Ecto neural progenitor cell (in vitro differentiated cells): ENCODE measurements at regions not wholly inside any gene's neighbourhood (a gene's known extent, or its start where the extent isn't known, plus 50 kb on each side); places are given as distances from the start of the nearest gene placed in this dataset.
"Not testable (repeated sequence)": the region's sequence is repeated elsewhere in the genome, so short reads cannot be mapped to it uniquely, and the experiment has no call there.

Experiments
- DNase-seq: peaks from one replicate; pipeline ENCODE4 v3.0.0-alpha.2; 2018; ENCODE audit warnings: low spot score

GRCh38 chr1:101483982-101484688 lies 247.3 kb downstream of the S1PR1 start:
- no peak for DNase-seq

DNA sequence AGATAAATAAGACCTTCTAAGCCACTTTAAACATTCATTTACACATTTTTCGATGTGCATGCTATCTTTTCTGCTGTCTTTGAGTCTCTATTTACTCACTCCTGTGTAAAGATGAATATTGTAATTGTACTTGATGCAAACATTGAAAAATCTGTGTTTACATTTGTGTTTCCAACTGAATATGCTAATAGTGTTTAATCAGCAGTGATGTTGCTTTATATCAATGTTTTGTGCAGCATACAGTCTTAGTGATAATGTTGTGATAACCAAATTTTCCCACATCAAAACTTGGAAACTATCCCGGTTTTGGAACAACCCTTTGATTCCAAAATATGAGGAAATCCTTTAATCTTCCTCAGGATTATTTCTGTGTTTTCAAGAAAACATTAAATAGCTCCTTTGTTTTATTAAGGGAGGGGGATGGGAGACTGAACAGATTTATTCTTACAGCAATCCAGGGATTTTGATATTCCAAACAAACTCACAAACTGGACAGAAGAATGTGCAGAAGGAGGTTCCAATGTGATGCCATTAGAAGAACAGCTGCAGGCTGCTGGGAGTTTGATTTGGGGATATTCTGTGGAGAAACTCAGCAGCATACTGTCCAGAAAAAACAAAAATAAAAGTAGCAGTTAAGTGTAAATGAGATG lies 248.0 kb downstream of the S1PR1 start:
- DNase-seq = no peak

DNA sequence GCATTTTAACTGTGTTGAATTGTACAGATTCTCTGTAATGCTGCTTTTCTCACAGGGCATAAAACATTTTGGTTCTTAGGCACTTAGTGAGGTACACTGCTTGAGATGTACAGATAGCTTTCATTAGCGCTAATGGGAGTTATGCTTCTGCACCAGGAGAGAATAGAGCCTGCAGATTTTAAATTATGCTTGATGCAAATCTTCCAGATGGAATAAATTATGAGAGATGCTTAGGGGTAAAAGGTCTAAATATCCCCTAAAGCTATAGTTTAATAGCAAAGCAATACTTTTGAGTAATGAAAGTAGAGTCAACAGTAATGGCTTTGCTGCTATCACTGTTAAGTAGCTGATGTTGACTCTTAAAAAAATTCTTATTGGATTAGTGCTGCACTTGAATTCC lies 248.9 kb downstream of the S1PR1 start:
- DNase-seq = no peak

DNA sequence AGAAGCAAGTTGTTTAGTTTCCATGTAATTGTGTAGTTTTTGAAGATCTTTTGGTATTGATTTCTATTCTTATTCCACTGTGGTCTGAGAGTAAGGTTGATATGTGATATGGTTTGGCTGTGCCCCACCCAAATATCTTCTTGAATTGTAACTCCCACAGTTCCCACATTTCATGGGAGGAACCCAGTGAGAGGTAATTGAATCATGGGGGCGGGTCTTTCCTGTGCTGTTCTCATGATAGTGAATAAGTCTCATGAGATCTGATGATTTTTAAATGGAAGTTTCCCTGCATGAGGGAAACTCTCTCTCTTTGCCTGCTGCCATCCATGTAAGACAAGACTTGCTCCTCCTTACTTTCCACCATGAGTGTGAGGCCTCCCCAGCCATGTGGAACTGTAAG lies 255.3 kb downstream of the S1PR1 start:
- not testable (repeated sequence) for DNase-seq

- not testable (repeated sequence) for DNase-seq
Observed at GRCh38 chr1:101493920-101494319, 257.1 kb downstream of the S1PR1 start.

GRCh38 chr1:101496109-101496508 lies 259.3 kb downstream of the S1PR1 start:
- DNase-seq = no peak

DNA sequence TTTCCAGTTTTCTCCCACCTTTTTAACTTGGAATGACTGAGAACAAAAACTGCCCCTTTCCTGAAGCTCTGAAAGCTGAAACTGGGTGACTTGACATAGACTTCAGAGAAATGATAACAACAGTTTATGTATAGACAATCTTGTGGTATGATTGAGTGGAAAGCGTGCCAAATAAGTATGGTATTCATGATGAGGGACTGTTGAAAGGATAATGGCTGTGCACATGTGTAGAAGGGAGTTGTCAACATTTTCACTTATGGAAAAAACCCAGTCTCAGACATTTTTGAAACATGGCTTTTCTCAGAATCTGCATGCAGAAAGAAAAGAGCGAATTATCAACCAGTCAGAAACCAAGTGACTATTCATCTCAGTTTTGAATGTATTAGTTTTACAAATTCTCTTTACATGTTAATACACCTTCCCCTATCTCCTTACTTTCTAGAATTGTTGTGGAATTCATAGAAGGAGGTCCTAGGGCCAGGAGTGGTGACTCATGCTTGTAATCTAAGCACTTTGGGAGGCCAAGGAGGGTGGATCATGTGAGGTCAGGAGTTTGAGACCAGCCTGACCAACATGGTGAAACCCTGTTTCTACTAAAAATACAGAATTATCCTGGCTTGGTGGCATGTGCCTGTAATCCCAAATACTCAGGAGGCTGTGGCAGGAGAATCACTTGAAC lies 261.2 kb downstream of the S1PR1 start:
- DNase-seq = no peak

DNA sequence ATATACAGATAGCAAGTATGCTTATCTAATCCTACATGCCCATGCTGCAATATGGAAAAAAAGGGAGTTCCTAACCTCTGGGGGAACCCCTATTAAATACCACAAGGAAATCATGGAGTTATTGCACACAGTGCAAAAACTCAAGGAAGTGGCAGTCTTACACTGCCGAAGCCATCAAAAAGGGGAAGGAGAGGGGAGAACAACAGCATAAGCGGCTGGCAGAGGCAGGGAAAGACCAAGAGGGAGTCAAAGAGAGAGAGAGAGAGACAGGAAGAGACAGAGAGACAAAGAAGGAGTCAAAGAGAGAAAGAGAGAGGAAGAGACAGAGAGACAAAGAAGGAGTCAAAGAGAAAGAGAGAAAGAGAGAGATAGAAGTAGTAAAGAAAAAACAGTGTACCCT lies 267.3 kb downstream of the S1PR1 start:
- not testable (repeated sequence) for DNase-seq

DNA sequence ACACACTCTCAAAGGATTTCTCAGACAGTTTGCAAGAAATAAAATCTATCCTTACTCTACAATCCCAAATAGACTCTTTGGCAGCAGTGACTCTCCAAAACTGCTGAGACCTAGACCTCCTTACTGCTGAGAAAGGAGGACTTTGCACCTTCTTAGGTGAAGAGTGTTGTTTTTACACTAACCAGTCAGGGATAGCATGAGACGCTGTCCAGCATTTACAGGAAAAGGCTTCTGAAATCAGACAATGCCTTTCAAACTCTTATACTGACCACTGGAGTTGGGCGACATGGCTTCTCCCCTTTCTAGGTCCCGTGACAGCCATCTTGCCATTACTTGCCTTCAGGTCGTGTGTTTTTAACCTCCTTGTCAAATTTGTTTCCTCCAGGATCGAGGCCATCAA lies 268.4 kb downstream of the S1PR1 start:
- not testable (repeated sequence) for DNase-seq

DNA sequence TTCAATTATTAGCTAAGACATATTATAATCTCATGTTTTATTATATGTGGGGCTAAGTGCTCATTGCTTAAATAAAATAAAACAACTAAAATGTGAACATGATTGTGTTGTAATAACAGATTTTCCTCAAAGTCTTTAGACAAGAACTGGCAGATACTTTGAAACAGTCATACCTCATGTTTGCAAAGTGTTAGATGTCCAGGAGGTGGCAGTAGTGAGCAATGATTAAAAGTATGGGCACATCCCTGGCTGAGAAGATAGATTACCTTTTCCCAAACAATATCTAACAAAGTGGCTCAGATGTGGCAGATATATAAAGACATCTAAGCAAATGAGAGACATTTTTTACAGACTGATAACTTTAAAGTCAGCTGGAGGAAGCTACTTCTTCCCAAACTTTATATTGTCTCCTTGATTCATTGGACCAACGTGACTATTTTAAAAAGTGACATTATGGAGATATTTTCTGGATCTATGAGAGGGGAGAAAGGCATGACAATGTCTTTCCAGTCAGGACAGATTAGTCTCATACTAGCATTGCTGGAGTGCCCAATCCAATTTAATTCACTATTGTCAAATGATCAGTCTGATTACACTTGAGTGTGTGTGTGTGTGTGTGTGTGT lies 269.8 kb downstream of the S1PR1 start:
- no peak for DNase-seq

GRCh38 chr1:101507547-101507971 lies 270.7 kb downstream of the S1PR1 start:
- DNase-seq = no peak

DNA sequence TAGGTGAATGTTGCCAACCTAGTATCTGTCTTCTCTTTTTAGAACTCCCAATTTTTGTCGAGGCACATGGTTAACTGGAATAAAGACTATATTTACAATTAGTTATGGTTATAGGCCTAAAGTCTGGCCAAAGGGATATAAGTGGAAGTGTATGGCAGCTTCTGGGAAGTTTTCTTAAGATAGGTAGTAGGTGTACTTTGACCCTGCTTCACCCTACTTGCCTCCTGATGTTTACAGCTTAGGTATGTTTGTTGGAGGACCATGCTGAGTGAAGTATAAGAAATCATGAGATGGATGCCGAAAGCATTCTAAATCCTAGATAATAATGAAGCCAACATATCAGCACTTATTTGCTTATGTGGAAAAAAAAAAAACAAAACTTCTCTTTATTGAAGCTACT lies 272.1 kb downstream of the S1PR1 start:
- no peak for DNase-seq

DNA sequence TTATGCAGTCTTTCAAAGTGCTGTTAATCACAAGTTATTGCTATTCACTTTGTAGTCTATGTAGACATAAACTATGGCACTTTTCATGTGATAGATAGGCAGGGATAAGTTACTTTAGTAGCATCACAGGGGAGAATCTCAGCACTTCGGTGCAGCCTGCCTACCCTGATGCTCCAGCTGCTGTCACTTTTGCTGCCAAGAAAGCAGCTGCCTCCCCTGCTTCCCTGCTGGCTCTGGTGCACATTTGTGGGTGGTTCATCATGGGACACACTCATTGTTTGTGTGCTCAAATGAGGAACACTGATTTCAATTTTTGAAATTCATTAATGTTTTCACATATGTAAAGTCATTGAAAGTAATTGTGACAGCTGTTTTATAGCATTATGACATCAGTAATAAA lies 272.6 kb downstream of the S1PR1 start:
- no peak for DNase-seq

DNA sequence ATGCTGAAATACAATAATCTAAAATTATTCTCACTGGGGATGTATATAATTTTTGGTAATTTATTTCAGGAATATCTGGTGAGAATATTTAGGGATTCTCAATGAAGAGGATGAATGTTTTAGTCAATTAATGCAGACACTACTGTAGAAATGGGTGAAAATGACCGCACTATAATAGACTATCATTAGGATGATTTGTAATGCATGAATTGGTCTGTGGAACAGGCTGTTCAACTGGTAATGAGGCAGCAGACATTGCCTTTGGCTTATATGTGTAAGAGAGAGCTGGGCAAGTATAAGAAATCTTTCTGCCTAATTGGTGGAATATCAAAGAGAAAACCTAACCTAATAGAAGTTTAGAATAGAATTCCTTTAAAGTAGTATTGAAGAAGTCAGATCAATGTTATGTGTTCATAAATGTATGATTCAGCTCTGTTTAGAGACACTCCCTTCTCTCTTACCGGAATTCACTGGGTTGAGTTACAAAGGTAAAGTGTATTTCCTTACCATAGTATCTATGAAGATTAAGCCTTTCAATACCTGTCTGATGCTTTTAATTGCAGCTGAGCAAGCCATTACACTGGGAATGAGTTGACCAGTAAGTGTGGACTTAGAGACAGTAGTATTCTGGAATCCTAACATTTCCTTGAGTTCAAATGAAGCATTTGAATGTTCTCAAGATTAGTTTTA lies 274.5 kb downstream of the S1PR1 start:
- no peak for DNase-seq

- peak; percentile 49 for DNase-seq
Observed at GRCh38 chr1:101520302-101520701, 283.5 kb downstream of the S1PR1 start.

- no peak for DNase-seq
Observed at GRCh38 chr1:101522486-101522885, 285.7 kb downstream of the S1PR1 start.

GRCh38 chr1:101526813-101527212 lies 290.0 kb downstream of the S1PR1 start:
- no peak for DNase-seq

DNA sequence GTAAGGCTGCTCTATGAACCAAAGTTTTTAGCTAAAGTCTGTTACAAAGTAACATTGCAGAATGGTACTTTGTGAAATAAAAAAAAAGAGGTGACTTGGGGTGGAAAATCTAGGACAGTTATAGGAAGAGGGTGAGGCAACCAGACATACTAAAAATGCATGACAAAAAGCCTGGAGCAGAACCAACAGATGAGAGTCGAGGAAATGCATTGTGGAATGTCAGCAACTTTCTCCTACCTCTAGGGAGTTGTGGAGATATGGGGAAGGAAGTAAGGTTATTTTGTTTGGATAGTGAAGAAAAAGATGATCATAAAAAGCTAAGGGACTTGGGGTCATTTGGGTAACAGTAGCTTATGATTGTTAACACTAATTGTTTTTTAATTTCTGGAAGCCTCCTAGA lies 295.6 kb downstream of the S1PR1 start:
- DNase-seq = no peak

DNA sequence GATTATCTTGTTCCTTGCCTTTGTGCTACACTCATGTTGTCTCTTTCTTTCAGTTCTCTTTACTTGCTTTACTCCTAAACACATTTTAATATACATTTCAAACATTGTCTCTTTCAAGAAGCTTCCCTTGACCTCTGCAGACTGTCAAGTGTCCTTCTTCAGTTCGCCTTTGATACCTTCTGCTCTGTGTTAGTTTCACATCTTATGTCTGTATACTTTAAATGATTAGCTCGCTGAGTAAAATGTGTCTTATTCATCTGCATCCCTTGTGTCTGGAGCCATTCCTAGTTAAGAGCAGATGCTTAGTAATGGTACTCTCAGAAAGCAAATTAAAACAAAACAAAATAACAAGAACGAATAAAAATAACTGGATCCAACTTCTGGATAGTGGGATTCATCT lies 303.3 kb downstream of the S1PR1 start:
- DNase-seq = no peak

DNA sequence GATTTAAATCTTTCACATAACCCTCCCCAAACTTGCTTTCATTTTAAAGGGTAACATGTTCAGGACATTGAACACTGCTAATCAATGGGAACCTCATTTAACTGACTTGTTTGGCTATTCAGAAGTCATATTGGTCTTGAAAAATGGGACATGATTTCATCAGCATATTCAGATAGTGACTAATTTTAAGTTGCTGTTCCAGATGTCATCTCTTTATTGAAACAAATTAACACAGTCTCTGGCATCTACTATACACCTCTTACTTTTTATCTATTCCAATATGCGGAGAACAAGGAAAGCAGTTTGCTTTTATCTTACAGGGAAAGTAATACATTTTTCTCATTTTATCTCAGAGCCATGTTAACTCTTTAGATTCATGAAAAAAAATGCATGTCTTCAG lies 310.1 kb downstream of the S1PR1 start:
- DNase-seq = no peak

GRCh38 chr1:101547357-101547756 lies 310.5 kb downstream of the S1PR1 start:
- no peak for DNase-seq

GRCh38 chr1:101548376-101548775 lies 311.6 kb downstream of the S1PR1 start:
- no peak for DNase-seq
